BE2C (cell line): ENCODE measurements at regions not wholly inside any gene's neighbourhood (a gene's known extent, or its start where the extent isn't known, plus 50 kb on each side); places are given as distances from the start of the nearest gene placed in this dataset.

ENCODE experiments used
- DNase-seq: peaks from one replicate; pipeline ENCODE4 v3.0.0-alpha.2; 2020
- H3K27me3 ChIP-seq: fragments of 250-450 bp; sonication (Bioruptor Pico); 2 replicates; pipeline ENCODE4 v1.5.1; 2020; ENCODE audit warnings: mild to moderate bottlenecking
- H3K36me3 ChIP-seq: fragments of 250-450 bp; sonication (Bioruptor Pico); 2 replicates; pipeline ENCODE4 v1.5.1; 2020; ENCODE audit warnings: mild to moderate bottlenecking
- H3K4me1 ChIP-seq: fragments of 250-450 bp; sonication (Bioruptor Pico); 2 replicates; pipeline ENCODE4 v1.5.1; 2020
- H3K4me3 ChIP-seq: 2 replicates; pipeline ENCODE4 v1.5.1; 2011; ENCODE audit warnings: low read depth, low read length
- H3K9me3 ChIP-seq: fragments of 250-450 bp; sonication (Bioruptor Pico); 2 replicates; pipeline ENCODE4 v1.5.1; 2020
- CTCF ChIP-seq: IDR thresholded peaks from 2 replicates; pipeline ENCODE4 v1.5.1; 2012; ENCODE audit warnings: mild to moderate bottlenecking, low read depth, low read length

- TF ChIP-seq CTCF, result no peak
- DNase-seq, result no peak
- Histone ChIP-seq H3K36me3 (peaks cover 4% of the 10 kb centered on the region), H3K4me1 (peaks cover 34% of the 10 kb centered on the region), H3K4me3 (no peak overlapping the region), H3K9me3 (no peaks in the 10 kb centered on the region; the same call in 1 of the 2 replicates), H3K27me3 (no peaks in the 10 kb centered on the region)
These were observed 199.1 kb upstream of the GSE1 start for GRCh38 chr16:85413691-85414663.

GRCh38 chr16:85415196-85416090, 197.7 kb upstream of the GSE1 start:
- Histone ChIP-seq H3K9me3 (no peaks in the 10 kb centered on the region; the same call in 1 of the 2 replicates), H3K36me3 (peaks cover 4% of the 10 kb centered on the region), H3K4me1 (peaks cover 34% of the 10 kb centered on the region), H3K27me3 (no peaks in the 10 kb centered on the region), H3K4me3 (no peak overlapping the region)
- DNase-seq, result peak; percentile 47
- no peak for TF ChIP-seq CTCF

GRCh38 chr16:85416228-85417109, 196.7 kb upstream of the GSE1 start:
- no peak overlapping the region for H3K4me3 ChIP-seq
- no peaks in the 10 kb centered on the region; the same call in 1 of the 2 replicates for H3K9me3 ChIP-seq
- peak; percentile 76 for TF ChIP-seq CTCF
- peaks cover 35% of the 10 kb centered on the region for H3K4me1 ChIP-seq
- DNase-seq, result peak; percentile 67
- H3K36me3 ChIP-seq, result peaks cover 4% of the 10 kb centered on the region
- no peaks in the 10 kb centered on the region for H3K27me3 ChIP-seq

GRCh38 chr16:85417156-85417860, 195.8 kb upstream of the GSE1 start:
- Histone ChIP-seq H3K27me3 (no peaks in the 10 kb centered on the region), H3K4me1 (peaks cover 43% of the 10 kb centered on the region), H3K9me3 (no peaks in the 10 kb centered on the region; the same call in 1 of the 2 replicates), H3K36me3 (peaks cover 4% of the 10 kb centered on the region), H3K4me3 (no peak overlapping the region)
- no peak for TF ChIP-seq CTCF
- DNase-seq, result peak; percentile 19

- DNase-seq, result peak; percentile 11
- H3K4me3 ChIP-seq, result no peak overlapping the region
- H3K27me3 ChIP-seq, result no peaks in the 10 kb centered on the region
- TF ChIP-seq CTCF, result peak; percentile 18; the same call in 1 of the 2 replicates
- peaks cover 47% of the 10 kb centered on the region for H3K4me1 ChIP-seq
- H3K36me3 ChIP-seq, result no peaks in the 10 kb centered on the region; the same call in 1 of the 2 replicates
- no peaks in the 10 kb centered on the region for H3K9me3 ChIP-seq
These were observed 194.1 kb upstream of the GSE1 start for GRCh38 chr16:85418978-85419491.
